ENCODE measurements at regions not wholly inside any gene's neighbourhood (a gene's known extent, or its start where the extent isn't known, plus 50 kb on each side); places are given as distances from the start of the nearest gene placed in this dataset.

GRCh38 chr14:101222362-101223070, 319.0 kb upstream of the RTL1 start:
- H3K9ac ChIP-seq (ENCODE audit: low read depth, low read length), result no peak overlapping the region
- no peaks in the 10 kb centered on the region for H3K9me3 ChIP-seq (ENCODE audit: control insufficient read depth, insufficient read depth, low read length)
- H3K4me1 ChIP-seq (ENCODE audit: control insufficient read depth, insufficient read depth, low read length), result peaks cover 11% of the 10 kb centered on the region
- H3K36me3 ChIP-seq (ENCODE audit: control insufficient read depth, insufficient read depth, low read length), result no peaks in the 10 kb centered on the region
- no peaks in the 10 kb centered on the region for H3K27me3 ChIP-seq (ENCODE audit: control insufficient read depth, insufficient read depth, low read length)
- H3K4me3 ChIP-seq (ENCODE audit: low read depth, low read length), result no peak overlapping the region

- Histone ChIP-seq H3K27me3 (ENCODE audit: control insufficient read depth, insufficient read depth, low read length) (no peaks in the 10 kb centered on the region), H3K36me3 (ENCODE audit: control insufficient read depth, insufficient read depth, low read length) (no peaks in the 10 kb centered on the region), H3K9ac (ENCODE audit: low read depth, low read length) (no peak overlapping the region), H3K4me1 (ENCODE audit: control insufficient read depth, insufficient read depth, low read length) (peaks cover 11% of the 10 kb centered on the region), H3K9me3 (ENCODE audit: control insufficient read depth, insufficient read depth, low read length) (no peaks in the 10 kb centered on the region), H3K4me3 (ENCODE audit: low read depth, low read length) (no peak overlapping the region)
Observed at GRCh38 chr14:101223127-101223526, 319.6 kb upstream of the RTL1 start.

GRCh38 chr14:101223561-101224162, 320.1 kb upstream of the RTL1 start:
- Histone ChIP-seq H3K4me3 (ENCODE audit: low read depth, low read length) (no peak overlapping the region), H3K27me3 (ENCODE audit: control insufficient read depth, insufficient read depth, low read length) (no peaks in the 10 kb centered on the region), H3K4me1 (ENCODE audit: control insufficient read depth, insufficient read depth, low read length) (peaks cover 11% of the 10 kb centered on the region), H3K36me3 (ENCODE audit: control insufficient read depth, insufficient read depth, low read length) (no peaks in the 10 kb centered on the region), H3K9ac (ENCODE audit: low read depth, low read length) (no peak overlapping the region), H3K9me3 (ENCODE audit: control insufficient read depth, insufficient read depth, low read length) (no peaks in the 10 kb centered on the region)

- no peak overlapping the region for H3K9ac ChIP-seq (ENCODE audit: low read depth, low read length)
- H3K27me3 ChIP-seq (ENCODE audit: control insufficient read depth, insufficient read depth, low read length), result no peaks in the 10 kb centered on the region
- H3K4me1 ChIP-seq (ENCODE audit: control insufficient read depth, insufficient read depth, low read length), result peaks cover 11% of the 10 kb centered on the region
- H3K36me3 ChIP-seq (ENCODE audit: control insufficient read depth, insufficient read depth, low read length), result no peaks in the 10 kb centered on the region
- no peaks in the 10 kb centered on the region for H3K9me3 ChIP-seq (ENCODE audit: control insufficient read depth, insufficient read depth, low read length)
- H3K4me3 ChIP-seq (ENCODE audit: low read depth, low read length), result no peak overlapping the region
Observed at GRCh38 chr14:101224356-101225156, 321.0 kb upstream of the RTL1 start.

GRCh38 chr14:101225157-101226152, 321.9 kb upstream of the RTL1 start:
- H3K27me3 ChIP-seq (ENCODE audit: control insufficient read depth, insufficient read depth, low read length), result no peaks in the 10 kb centered on the region
- H3K4me3 ChIP-seq (ENCODE audit: low read depth, low read length), result no peak overlapping the region
- H3K9ac ChIP-seq (ENCODE audit: low read depth, low read length), result no peak overlapping the region

GRCh38 chr14:101226265-101226602, 322.7 kb upstream of the RTL1 start:
- no peaks in the 10 kb centered on the region for H3K27me3 ChIP-seq (ENCODE audit: control insufficient read depth, insufficient read depth, low read length)
- no peak overlapping the region for H3K9ac ChIP-seq (ENCODE audit: low read depth, low read length)
- no peaks in the 10 kb centered on the region for H3K36me3 ChIP-seq (ENCODE audit: control insufficient read depth, insufficient read depth, low read length)
- H3K4me1 ChIP-seq (ENCODE audit: control insufficient read depth, insufficient read depth, low read length), result peaks cover 11% of the 10 kb centered on the region
- no peaks in the 10 kb centered on the region for H3K9me3 ChIP-seq (ENCODE audit: control insufficient read depth, insufficient read depth, low read length)
- no peak overlapping the region for H3K4me3 ChIP-seq (ENCODE audit: low read depth, low read length)

More at GRCh38 chr14:101225157-101226152, 321.9 kb upstream of the RTL1 start:
- peaks cover 11% of the 10 kb centered on the region for H3K4me1 ChIP-seq (ENCODE audit: control insufficient read depth, insufficient read depth, low read length)
- H3K9me3 ChIP-seq (ENCODE audit: control insufficient read depth, insufficient read depth, low read length), result no peaks in the 10 kb centered on the region
- no peaks in the 10 kb centered on the region for H3K36me3 ChIP-seq (ENCODE audit: control insufficient read depth, insufficient read depth, low read length)

- H3K4me1 ChIP-seq (ENCODE audit: control insufficient read depth, insufficient read depth, low read length), result peaks cover 11% of the 10 kb centered on the region
- H3K4me3 ChIP-seq (ENCODE audit: low read depth, low read length), result no peak overlapping the region
- no peaks in the 10 kb centered on the region for H3K27me3 ChIP-seq (ENCODE audit: control insufficient read depth, insufficient read depth, low read length)
- no peak overlapping the region for H3K9ac ChIP-seq (ENCODE audit: low read depth, low read length)
- no peaks in the 10 kb centered on the region for H3K36me3 ChIP-seq (ENCODE audit: control insufficient read depth, insufficient read depth, low read length)
- no peaks in the 10 kb centered on the region for H3K9me3 ChIP-seq (ENCODE audit: control insufficient read depth, insufficient read depth, low read length)
Observed at GRCh38 chr14:101226603-101227425, 323.3 kb upstream of the RTL1 start.

GRCh38 chr14:101227611-101228594, 324.4 kb upstream of the RTL1 start:
- no peak overlapping the region for H3K4me3 ChIP-seq (ENCODE audit: low read depth, low read length)
- H3K9ac ChIP-seq (ENCODE audit: low read depth, low read length), result no peak overlapping the region
- H3K36me3 ChIP-seq (ENCODE audit: control insufficient read depth, insufficient read depth, low read length), result no peaks in the 10 kb centered on the region
- H3K27me3 ChIP-seq (ENCODE audit: control insufficient read depth, insufficient read depth, low read length), result no peaks in the 10 kb centered on the region
- peaks cover 9% of the 10 kb centered on the region for H3K4me1 ChIP-seq (ENCODE audit: control insufficient read depth, insufficient read depth, low read length)
- no peaks in the 10 kb centered on the region for H3K9me3 ChIP-seq (ENCODE audit: control insufficient read depth, insufficient read depth, low read length)

GRCh38 chr14:101228949-101229541, 325.5 kb upstream of the RTL1 start:
- H3K27me3 ChIP-seq (ENCODE audit: control insufficient read depth, insufficient read depth, low read length), result no peaks in the 10 kb centered on the region

GRCh38 chr14:101229666-101230065, 326.1 kb upstream of the RTL1 start:
- H3K27me3 ChIP-seq (ENCODE audit: control insufficient read depth, insufficient read depth, low read length), result no peaks in the 10 kb centered on the region
- no peak overlapping the region for H3K4me3 ChIP-seq (ENCODE audit: low read depth, low read length)
- H3K9me3 ChIP-seq (ENCODE audit: control insufficient read depth, insufficient read depth, low read length), result no peaks in the 10 kb centered on the region
- H3K9ac ChIP-seq (ENCODE audit: low read depth, low read length), result no peak overlapping the region
- H3K36me3 ChIP-seq (ENCODE audit: control insufficient read depth, insufficient read depth, low read length), result no peaks in the 10 kb centered on the region
- H3K4me1 ChIP-seq (ENCODE audit: control insufficient read depth, insufficient read depth, low read length), result peaks cover 2% of the 10 kb centered on the region

More at GRCh38 chr14:101228949-101229541, 325.5 kb upstream of the RTL1 start:
- Histone ChIP-seq H3K4me3 (ENCODE audit: low read depth, low read length) (no peak overlapping the region), H3K9ac (ENCODE audit: low read depth, low read length) (no peak overlapping the region), H3K36me3 (ENCODE audit: control insufficient read depth, insufficient read depth, low read length) (no peaks in the 10 kb centered on the region), H3K9me3 (ENCODE audit: control insufficient read depth, insufficient read depth, low read length) (no peaks in the 10 kb centered on the region), H3K4me1 (ENCODE audit: control insufficient read depth, insufficient read depth, low read length) (peaks cover 4% of the 10 kb centered on the region)

Data from iPS-15b (cell line).